ENCODE measurements at regions not wholly inside any gene's neighbourhood (a gene's known extent, or its start where the extent isn't known, plus 50 kb on each side); places are given as distances from the start of the nearest gene placed in this dataset.

DNA sequence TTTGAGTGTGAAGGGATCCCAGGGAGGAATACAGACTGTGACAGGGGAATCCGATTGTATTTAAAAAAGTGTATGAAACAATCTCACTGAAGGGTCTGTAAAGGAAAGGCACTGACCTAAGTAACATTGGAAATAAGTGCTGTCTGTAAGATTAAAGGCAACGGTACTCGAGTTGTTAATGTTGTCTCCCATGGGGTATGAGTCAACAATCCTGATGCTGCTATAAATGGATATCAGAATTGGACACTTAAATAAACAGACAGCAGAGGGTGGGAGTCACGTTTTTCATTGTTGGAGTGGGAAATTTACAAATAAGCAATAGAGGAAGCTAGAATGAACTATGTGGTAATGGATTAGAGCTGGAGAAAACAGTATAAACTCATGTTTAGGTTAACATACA, 452.4 kb upstream of the RGPD4 start:
- no peaks in the 10 kb centered on the region for H3K4me1 ChIP-seq (ENCODE audit: insufficient read depth, low read length)
- no peak overlapping the region for H3T11ph ChIP-seq (ENCODE audit: low read length)
- Mint-ChIP-seq H3K27me3 (ENCODE audit: low read depth) (no peaks in the 10 kb centered on the region), H3K4me1 (no peaks in the 10 kb centered on the region), H3K9me3 (peaks cover 10 to 13% of the 10 kb centered on the region in 2 experiments; a peak in 2 of 5 replicates), H3K4me3 (no peak overlapping the region), H3K27ac (no peak overlapping the region), H3K36me3 (ENCODE audit: insufficient read depth in 1 of 3, low read depth in 3 of 3) (peaks cover 0 to 5% (median 2%) of the 10 kb centered on the region in 3 experiments; a peak in 3 of 7 replicates)
- no peak overlapping the region for H4K91ac ChIP-seq (ENCODE audit: insufficient read length, low read depth, low read length)
- H2BK20ac ChIP-seq (ENCODE audit: low read depth, low read length, poor library complexity, severe bottlenecking) = no peak overlapping the region
- no peak overlapping the region for H2AK5ac ChIP-seq (ENCODE audit: insufficient read length, low read length)
- H3K56ac ChIP-seq (ENCODE audit: insufficient read length, low read depth, low read length) = no peak overlapping the region
- H3K23me2 ChIP-seq (ENCODE audit: insufficient read length, low read depth, low read length, poor library complexity, severe bottlenecking) = no peaks in the 10 kb centered on the region
- no peaks in the 10 kb centered on the region for H3K79me1 ChIP-seq (ENCODE audit: insufficient read depth, low read depth, low read length, poor library complexity, severe bottlenecking)
- no peak overlapping the region for H2BK12ac ChIP-seq (ENCODE audit: insufficient read length, low read depth, low read length)
- H2BK120ac ChIP-seq (ENCODE audit: low read depth, low read length, poor library complexity, severe bottlenecking) = no peak overlapping the region
- no peak overlapping the region for H4K5ac ChIP-seq (ENCODE audit: insufficient read length, low read depth, low read length)
- H3K27me3 ChIP-seq (ENCODE audit: insufficient read depth, low read length) = no peaks in the 10 kb centered on the region
- no peak overlapping the region for H3K9ac ChIP-seq (ENCODE audit: extremely low read depth, insufficient read length, low read length)
- no peak overlapping the region for H2BK5ac ChIP-seq (ENCODE audit: insufficient read length, low read length)
- H4K20me1 ChIP-seq (ENCODE audit: control insufficient read depth, insufficient read depth, insufficient read length) = no peaks in the 10 kb centered on the region
- no peak overlapping the region for H3K23ac ChIP-seq (ENCODE audit: insufficient read length, low read depth, low read length)
- H2AFZ ChIP-seq (ENCODE audit: low read length) = no peak overlapping the region
- no peaks in the 10 kb centered on the region for H3K79me2 ChIP-seq (ENCODE audit: insufficient read depth, low read length)
- no peak overlapping the region for H3K14ac ChIP-seq (ENCODE audit: insufficient read depth, low read length)
- no CpG with 5 or more reads among the region's 4 CpGs for whole genome bisulfite sequencing (ENCODE audit: extremely low coverage, insufficient read length, low lambda C conversion rate)
- no peak overlapping the region for H3K18ac ChIP-seq (ENCODE audit: insufficient read length, low read depth, low read length)
- no peak overlapping the region for H2BK15ac ChIP-seq (ENCODE audit: low read depth, low read length)
- no peak overlapping the region for H4K8ac ChIP-seq (replicated peaks; ENCODE audit: insufficient read length, low read depth, low read length)
- H3K27ac ChIP-seq (ENCODE audit: insufficient read length, low read depth, low read length) = no peak overlapping the region
- DNase-seq = no peak
- H3K4ac ChIP-seq (ENCODE audit: low read depth, low read length) = no peak overlapping the region
- TF ChIP-seq, protein P1, sequence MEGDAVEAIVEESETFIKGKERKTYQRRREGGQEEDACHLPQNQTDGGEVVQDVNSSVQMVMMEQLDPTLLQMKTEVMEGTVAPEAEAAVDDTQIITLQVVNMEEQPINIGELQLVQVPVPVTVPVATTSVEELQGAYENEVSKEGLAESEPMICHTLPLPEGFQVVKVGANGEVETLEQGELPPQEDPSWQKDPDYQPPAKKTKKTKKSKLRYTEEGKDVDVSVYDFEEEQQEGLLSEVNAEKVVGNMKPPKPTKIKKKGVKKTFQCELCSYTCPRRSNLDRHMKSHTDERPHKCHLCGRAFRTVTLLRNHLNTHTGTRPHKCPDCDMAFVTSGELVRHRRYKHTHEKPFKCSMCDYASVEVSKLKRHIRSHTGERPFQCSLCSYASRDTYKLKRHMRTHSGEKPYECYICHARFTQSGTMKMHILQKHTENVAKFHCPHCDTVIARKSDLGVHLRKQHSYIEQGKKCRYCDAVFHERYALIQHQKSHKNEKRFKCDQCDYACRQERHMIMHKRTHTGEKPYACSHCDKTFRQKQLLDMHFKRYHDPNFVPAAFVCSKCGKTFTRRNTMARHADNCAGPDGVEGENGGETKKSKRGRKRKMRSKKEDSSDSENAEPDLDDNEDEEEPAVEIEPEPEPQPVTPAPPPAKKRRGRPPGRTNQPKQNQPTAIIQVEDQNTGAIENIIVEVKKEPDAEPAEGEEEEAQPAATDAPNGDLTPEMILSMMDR (conservative IDR thresholded peaks at IDR 0.05) = no peak
- H3K9me3 ChIP-seq (ENCODE audit: control insufficient read depth, low read depth, low read length) = no peaks in the 10 kb centered on the region
- H3K4me2 ChIP-seq (ENCODE audit: insufficient read depth, insufficient read length, low read length) = no peak overlapping the region

Measured in H9 (cell line).